ENCODE measurements at regions not wholly inside any gene's neighbourhood (a gene's known extent, or its start where the extent isn't known, plus 50 kb on each side); places are given as distances from the start of the nearest gene placed in this dataset.

- H3K4me1 ChIP-seq (ENCODE audit: control insufficient read depth, insufficient read depth, low read length): no peaks in the 10 kb centered on the region
- no peak overlapping the region for H3K4me3 ChIP-seq (ENCODE audit: low read depth, low read length)
- H3K27me3 ChIP-seq (ENCODE audit: control insufficient read depth, insufficient read depth, low read length): no peaks in the 10 kb centered on the region
- no peaks in the 10 kb centered on the region for H3K9me3 ChIP-seq (ENCODE audit: control insufficient read depth, insufficient read depth, low read depth, low read length)
- H3K27ac ChIP-seq (ENCODE audit: low read depth, low read length): no peak overlapping the region
- H3K9ac ChIP-seq (ENCODE audit: low read length): no peak overlapping the region
- no peaks in the 10 kb centered on the region for H3K36me3 ChIP-seq (ENCODE audit: control insufficient read depth, insufficient read depth, low read length)
These were observed 706.2 kb upstream of the GJE1 start for GRCh38 chr6:141426400-141426980.

GRCh38 chr6:141421378-141421777 is 711.3 kb upstream of the GJE1 start:
- no peaks in the 10 kb centered on the region for H3K36me3 ChIP-seq (ENCODE audit: control insufficient read depth, insufficient read depth, low read length)
- H3K9ac ChIP-seq (ENCODE audit: low read length): no peak overlapping the region
- H3K4me3 ChIP-seq (ENCODE audit: low read depth, low read length): no peak overlapping the region
- H3K27ac ChIP-seq (ENCODE audit: low read depth, low read length): no peak overlapping the region
- no peaks in the 10 kb centered on the region for H3K9me3 ChIP-seq (ENCODE audit: control insufficient read depth, insufficient read depth, low read depth, low read length)
- H3K4me1 ChIP-seq (ENCODE audit: control insufficient read depth, insufficient read depth, low read length): no peaks in the 10 kb centered on the region
- no peaks in the 10 kb centered on the region for H3K27me3 ChIP-seq (ENCODE audit: control insufficient read depth, insufficient read depth, low read length)

- no peaks in the 10 kb centered on the region for H3K27me3 ChIP-seq (ENCODE audit: control insufficient read depth, insufficient read depth, low read length)
- H3K4me3 ChIP-seq (ENCODE audit: low read depth, low read length): no peak overlapping the region
- no peaks in the 10 kb centered on the region for H3K4me1 ChIP-seq (ENCODE audit: control insufficient read depth, insufficient read depth, low read length)
- H3K27ac ChIP-seq (ENCODE audit: low read depth, low read length): no peak overlapping the region
- H3K36me3 ChIP-seq (ENCODE audit: control insufficient read depth, insufficient read depth, low read length): no peaks in the 10 kb centered on the region
- no peaks in the 10 kb centered on the region for H3K9me3 ChIP-seq (ENCODE audit: control insufficient read depth, insufficient read depth, low read depth, low read length)
- H3K9ac ChIP-seq (ENCODE audit: low read length): no peak overlapping the region
These were observed 714.6 kb upstream of the GJE1 start for GRCh38 chr6:141418076-141418475.

- Histone ChIP-seq H3K4me3 (ENCODE audit: low read depth, low read length) (no peak overlapping the region), H3K36me3 (ENCODE audit: control insufficient read depth, insufficient read depth, low read length) (no peaks in the 10 kb centered on the region), H3K9me3 (ENCODE audit: control insufficient read depth, insufficient read depth, low read depth, low read length) (no peaks in the 10 kb centered on the region), H3K4me1 (ENCODE audit: control insufficient read depth, insufficient read depth, low read length) (no peaks in the 10 kb centered on the region), H3K27ac (ENCODE audit: low read depth, low read length) (no peak overlapping the region), H3K9ac (ENCODE audit: low read length) (no peak overlapping the region), H3K27me3 (ENCODE audit: control insufficient read depth, insufficient read depth, low read length) (no peaks in the 10 kb centered on the region)
These were observed 716.8 kb upstream of the GJE1 start for GRCh38 chr6:141415896-141416295.

GRCh38 chr6:141413196-141413595 is 719.5 kb upstream of the GJE1 start:
- H3K36me3 ChIP-seq (ENCODE audit: control insufficient read depth, insufficient read depth, low read length): no peaks in the 10 kb centered on the region
- no peak overlapping the region for H3K27ac ChIP-seq (ENCODE audit: low read depth, low read length)
- no peak overlapping the region for H3K4me3 ChIP-seq (ENCODE audit: low read depth, low read length)
- H3K9me3 ChIP-seq (ENCODE audit: control insufficient read depth, insufficient read depth, low read depth, low read length): peaks cover 19% of the 10 kb centered on the region
- H3K9ac ChIP-seq (ENCODE audit: low read length): no peak overlapping the region
- no peaks in the 10 kb centered on the region for H3K4me1 ChIP-seq (ENCODE audit: control insufficient read depth, insufficient read depth, low read length)
- H3K27me3 ChIP-seq (ENCODE audit: control insufficient read depth, insufficient read depth, low read length): no peaks in the 10 kb centered on the region

GRCh38 chr6:141406761-141407160 is 726.0 kb upstream of the GJE1 start:
- Histone ChIP-seq H3K9me3 (ENCODE audit: control insufficient read depth, insufficient read depth, low read depth, low read length) (peaks cover 37% of the 10 kb centered on the region), H3K4me1 (ENCODE audit: control insufficient read depth, insufficient read depth, low read length) (no peaks in the 10 kb centered on the region)

GRCh38 chr6:141403827-141404226 is 728.9 kb upstream of the GJE1 start:
- Histone ChIP-seq H3K4me1 (ENCODE audit: control insufficient read depth, insufficient read depth, low read length) (no peaks in the 10 kb centered on the region), H3K27me3 (ENCODE audit: control insufficient read depth, insufficient read depth, low read length) (no peaks in the 10 kb centered on the region), H3K9me3 (ENCODE audit: control insufficient read depth, insufficient read depth, low read depth, low read length) (peaks cover 24% of the 10 kb centered on the region), H3K27ac (ENCODE audit: low read depth, low read length) (no peak overlapping the region), H3K4me3 (ENCODE audit: low read depth, low read length) (no peak overlapping the region), H3K9ac (ENCODE audit: low read length) (no peak overlapping the region), H3K36me3 (ENCODE audit: control insufficient read depth, insufficient read depth, low read length) (no peaks in the 10 kb centered on the region)

More at GRCh38 chr6:141406761-141407160, 726.0 kb upstream of the GJE1 start:
- H3K4me3 ChIP-seq (ENCODE audit: low read depth, low read length): no peak overlapping the region
- no peak overlapping the region for H3K27ac ChIP-seq (ENCODE audit: low read depth, low read length)
- no peak overlapping the region for H3K9ac ChIP-seq (ENCODE audit: low read length)
- no peaks in the 10 kb centered on the region for H3K27me3 ChIP-seq (ENCODE audit: control insufficient read depth, insufficient read depth, low read length)
- H3K36me3 ChIP-seq (ENCODE audit: control insufficient read depth, insufficient read depth, low read length): no peaks in the 10 kb centered on the region

- Histone ChIP-seq H3K4me3 (ENCODE audit: low read depth, low read length) (no peak overlapping the region), H3K4me1 (ENCODE audit: control insufficient read depth, insufficient read depth, low read length) (no peaks in the 10 kb centered on the region), H3K9me3 (ENCODE audit: control insufficient read depth, insufficient read depth, low read depth, low read length) (peaks cover 17% of the 10 kb centered on the region), H3K9ac (ENCODE audit: low read length) (no peak overlapping the region), H3K36me3 (ENCODE audit: control insufficient read depth, insufficient read depth, low read length) (no peaks in the 10 kb centered on the region), H3K27me3 (ENCODE audit: control insufficient read depth, insufficient read depth, low read length) (no peaks in the 10 kb centered on the region), H3K27ac (ENCODE audit: low read depth, low read length) (no peak overlapping the region)
These were observed 729.6 kb upstream of the GJE1 start for GRCh38 chr6:141403103-141403502.

- Histone ChIP-seq H3K4me1 (ENCODE audit: control insufficient read depth, insufficient read depth, low read length) (no peaks in the 10 kb centered on the region), H3K27me3 (ENCODE audit: control insufficient read depth, insufficient read depth, low read length) (no peaks in the 10 kb centered on the region), H3K9me3 (ENCODE audit: control insufficient read depth, insufficient read depth, low read depth, low read length) (peaks cover 11% of the 10 kb centered on the region), H3K36me3 (ENCODE audit: control insufficient read depth, insufficient read depth, low read length) (no peaks in the 10 kb centered on the region), H3K9ac (ENCODE audit: low read length) (no peak overlapping the region), H3K27ac (ENCODE audit: low read depth, low read length) (no peak overlapping the region), H3K4me3 (ENCODE audit: low read depth, low read length) (no peak overlapping the region)
These were observed 730.2 kb upstream of the GJE1 start for GRCh38 chr6:141402489-141402888.

GRCh38 chr6:141401851-141402250 is 730.9 kb upstream of the GJE1 start:
- Histone ChIP-seq H3K27me3 (ENCODE audit: control insufficient read depth, insufficient read depth, low read length) (no peaks in the 10 kb centered on the region), H3K36me3 (ENCODE audit: control insufficient read depth, insufficient read depth, low read length) (no peaks in the 10 kb centered on the region), H3K9me3 (ENCODE audit: control insufficient read depth, insufficient read depth, low read depth, low read length) (peaks cover 5% of the 10 kb centered on the region; the same call in 1 of the 2 replicates), H3K4me1 (ENCODE audit: control insufficient read depth, insufficient read depth, low read length) (no peaks in the 10 kb centered on the region), H3K4me3 (ENCODE audit: low read depth, low read length) (no peak overlapping the region), H3K9ac (ENCODE audit: low read length) (no peak overlapping the region), H3K27ac (ENCODE audit: low read depth, low read length) (no peak overlapping the region)

GRCh38 chr6:141401168-141401567 is 731.6 kb upstream of the GJE1 start:
- Histone ChIP-seq H3K4me3 (ENCODE audit: low read depth, low read length) (no peak overlapping the region), H3K27ac (ENCODE audit: low read depth, low read length) (no peak overlapping the region), H3K4me1 (ENCODE audit: control insufficient read depth, insufficient read depth, low read length) (no peaks in the 10 kb centered on the region), H3K9me3 (ENCODE audit: control insufficient read depth, insufficient read depth, low read depth, low read length) (no peaks in the 10 kb centered on the region), H3K27me3 (ENCODE audit: control insufficient read depth, insufficient read depth, low read length) (no peaks in the 10 kb centered on the region), H3K9ac (ENCODE audit: low read length) (no peak overlapping the region), H3K36me3 (ENCODE audit: control insufficient read depth, insufficient read depth, low read length) (no peaks in the 10 kb centered on the region)

- Histone ChIP-seq H3K4me1 (ENCODE audit: control insufficient read depth, insufficient read depth, low read length) (no peaks in the 10 kb centered on the region), H3K9me3 (ENCODE audit: control insufficient read depth, insufficient read depth, low read depth, low read length) (0 out of 2 replicates have a peak, but pooled peaks cover 6% of the 10 kb centered on the region), H3K36me3 (ENCODE audit: control insufficient read depth, insufficient read depth, low read length) (no peaks in the 10 kb centered on the region), H3K4me3 (ENCODE audit: low read depth, low read length) (no peak overlapping the region), H3K27me3 (ENCODE audit: control insufficient read depth, insufficient read depth, low read length) (no peaks in the 10 kb centered on the region), H3K27ac (ENCODE audit: low read depth, low read length) (no peak overlapping the region), H3K9ac (ENCODE audit: low read length) (no peak overlapping the region)
These were observed 733.8 kb upstream of the GJE1 start for GRCh38 chr6:141398949-141399348.
